ENCODE measurements at regions not wholly inside any gene's neighbourhood (a gene's known extent, or its start where the extent isn't known, plus 50 kb on each side); places are given as distances from the start of the nearest gene placed in this dataset.
"Not testable (repeated sequence)": the region's sequence is repeated elsewhere in the genome, so short reads cannot be mapped to it uniquely, and the experiment has no call there.

DNA sequence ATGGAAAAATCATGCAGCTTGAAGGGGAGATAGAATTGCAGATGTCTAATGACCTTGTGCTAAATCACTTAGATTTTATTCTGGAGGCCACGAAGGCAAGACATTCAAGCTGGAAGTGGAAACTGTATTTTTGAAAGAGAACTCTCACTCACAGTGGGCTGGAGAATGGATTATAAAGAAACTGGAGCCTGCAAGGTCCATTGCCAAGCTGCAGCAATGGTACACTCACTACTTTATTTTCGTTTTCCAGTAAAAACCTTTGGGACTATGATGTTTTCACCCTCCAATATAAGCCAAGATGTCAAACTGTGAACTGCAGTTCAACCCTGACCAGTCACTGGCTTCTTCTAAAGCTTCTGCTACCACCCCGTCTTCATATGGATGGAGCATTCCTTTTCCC is 62.0 kb downstream of the SKIDA1 start:
- FAIRE-seq (no peak), DNase-seq (ENCODE audit: insufficient read length) (no peak)
- TF ChIP-seq POLR2A (IDR thresholded peaks at IDR 0.05; ENCODE audit: low read depth, low read length): no peak
- TF ChIP-seq POLR2AphosphoS5 (IDR thresholded peaks at IDR 0.05; ENCODE audit: low read depth, low read length): no peak
- no peak for TF ChIP-seq TAF1 (IDR thresholded peaks at IDR 0.05; ENCODE audit: borderline replicate concordance, low read depth, low read length)

DNA sequence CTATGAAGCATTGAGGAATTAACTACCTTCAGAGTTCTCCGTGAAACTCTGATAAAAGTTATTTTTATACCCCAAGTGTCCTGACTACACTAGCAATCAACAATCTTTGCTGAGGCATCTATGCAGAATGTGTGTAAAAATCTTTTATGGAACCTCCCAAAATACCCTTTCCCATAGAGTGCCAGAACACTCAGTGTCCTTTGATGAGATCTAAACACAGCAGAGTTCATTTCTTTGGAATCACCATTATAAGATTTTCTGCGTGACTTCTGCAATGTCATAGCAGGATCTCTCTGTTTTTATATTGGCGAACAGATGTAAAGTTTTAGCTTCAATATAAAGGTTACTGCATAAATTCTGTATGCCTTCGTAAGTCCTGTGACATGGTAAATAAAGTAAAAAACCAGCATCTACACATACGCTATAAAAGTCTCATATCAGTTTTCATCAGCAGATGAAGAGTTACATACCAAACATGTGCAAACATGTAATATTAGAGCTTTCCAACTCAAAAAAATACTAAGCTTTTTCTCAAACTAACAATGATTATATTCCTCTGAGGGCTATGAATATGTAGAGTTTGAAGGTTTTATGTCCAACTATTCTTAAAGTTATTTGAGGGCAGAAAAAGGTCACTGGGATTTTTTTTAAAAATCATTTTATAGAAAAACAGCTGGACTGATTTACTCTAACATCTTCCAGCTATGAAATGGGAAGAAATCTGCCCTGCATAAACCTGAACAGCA is 67.2 kb downstream of the SKIDA1 start:
- no peak for TF ChIP-seq TAF1 (IDR thresholded peaks at IDR 0.05; ENCODE audit: borderline replicate concordance, low read depth, low read length)
- TF ChIP-seq POLR2A (IDR thresholded peaks at IDR 0.05; ENCODE audit: low read depth, low read length): no peak
- FAIRE-seq (no peak), DNase-seq (ENCODE audit: insufficient read length) (no peak)

- no peak for TF ChIP-seq POLR2AphosphoS5 (IDR thresholded peaks at IDR 0.05; ENCODE audit: low read depth, low read length)
- no peak for TF ChIP-seq POLR2A (IDR thresholded peaks at IDR 0.05; ENCODE audit: low read depth, low read length)
- no peak for TF ChIP-seq TAF1 (IDR thresholded peaks at IDR 0.05; ENCODE audit: borderline replicate concordance, low read depth, low read length)
- FAIRE-seq: no peak
- no peak for DNase-seq (ENCODE audit: insufficient read length)
These were observed 69.3 kb downstream of the SKIDA1 start for GRCh38 chr10:21456160-21456559.

DNA sequence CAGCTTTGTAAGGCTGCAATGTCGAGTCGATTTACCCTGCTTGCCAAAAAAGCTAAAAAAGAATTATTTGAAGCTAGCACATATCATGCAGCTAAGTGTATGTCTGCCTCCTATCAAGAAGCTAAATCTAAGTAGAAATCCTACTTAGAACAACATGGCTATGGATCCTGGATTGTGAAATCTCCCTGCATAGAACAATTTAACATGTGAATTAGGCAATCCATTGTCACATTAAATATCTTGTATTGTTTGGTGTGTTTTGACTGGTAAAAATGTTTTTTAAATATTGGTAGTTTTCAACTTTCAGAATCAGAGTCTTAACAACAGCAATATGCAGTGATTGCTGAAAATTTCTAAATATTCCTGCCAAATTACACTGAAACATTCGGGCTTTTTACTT is 73.3 kb downstream of the SKIDA1 start:
- no peak for FAIRE-seq
- DNase-seq (ENCODE audit: insufficient read length): no peak
- TF ChIP-seq POLR2A (IDR thresholded peaks at IDR 0.05; ENCODE audit: low read depth, low read length) (no peak), POLR2AphosphoS5 (IDR thresholded peaks at IDR 0.05; ENCODE audit: low read depth, low read length) (no peak), TAF1 (IDR thresholded peaks at IDR 0.05; ENCODE audit: borderline replicate concordance, low read depth, low read length) (no peak)

DNA sequence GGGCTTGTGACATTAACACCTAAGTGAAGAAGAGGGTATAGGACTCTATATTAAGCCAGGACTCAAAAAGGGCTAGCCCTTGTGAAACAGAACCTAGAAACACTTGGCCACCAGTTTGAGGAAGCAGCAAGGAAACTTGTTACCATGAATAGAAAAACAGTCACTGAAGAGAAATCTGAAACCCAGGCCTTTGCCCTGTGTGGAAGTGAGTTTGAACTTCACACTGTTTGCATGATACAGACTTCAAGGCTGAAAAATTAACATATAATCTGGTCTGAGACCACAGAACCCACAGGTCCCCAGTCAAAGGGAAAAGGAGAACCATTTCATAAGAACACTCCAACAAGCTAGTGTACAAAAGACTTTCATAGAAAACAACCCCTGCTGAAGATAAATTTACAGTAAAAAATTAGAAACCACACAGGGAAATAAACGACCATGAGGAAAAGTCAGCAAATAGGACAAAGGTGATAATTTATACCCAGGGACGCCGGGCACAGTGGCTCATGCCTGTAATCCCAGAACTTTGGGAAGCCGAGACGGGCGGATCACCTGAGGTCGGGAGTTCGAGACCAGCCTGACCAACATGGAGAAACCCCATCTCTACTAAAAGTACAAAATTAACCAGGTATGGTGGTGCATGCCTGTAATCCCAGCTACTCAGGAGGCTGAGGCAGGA is 76.1 kb downstream of the SKIDA1 start:
- TF ChIP-seq POLR2AphosphoS5 (IDR thresholded peaks at IDR 0.05; ENCODE audit: low read depth, low read length) (no peak), POLR2A (IDR thresholded peaks at IDR 0.05; ENCODE audit: low read depth, low read length) (no peak), TAF1 (IDR thresholded peaks at IDR 0.05; ENCODE audit: borderline replicate concordance, low read depth, low read length) (no peak)
- no peak for FAIRE-seq
- no peak for DNase-seq (ENCODE audit: insufficient read length)

GRCh38 chr10:21445163-21445562 is 80.3 kb downstream of the SKIDA1 start:
- no peak for FAIRE-seq
- TF ChIP-seq POLR2A (IDR thresholded peaks at IDR 0.05; ENCODE audit: low read depth, low read length): no peak
- TF ChIP-seq TAF1 (IDR thresholded peaks at IDR 0.05; ENCODE audit: borderline replicate concordance, low read depth, low read length): no peak
- TF ChIP-seq POLR2AphosphoS5 (IDR thresholded peaks at IDR 0.05; ENCODE audit: low read depth, low read length): no peak
- DNase-seq (ENCODE audit: insufficient read length): no peak

DNA sequence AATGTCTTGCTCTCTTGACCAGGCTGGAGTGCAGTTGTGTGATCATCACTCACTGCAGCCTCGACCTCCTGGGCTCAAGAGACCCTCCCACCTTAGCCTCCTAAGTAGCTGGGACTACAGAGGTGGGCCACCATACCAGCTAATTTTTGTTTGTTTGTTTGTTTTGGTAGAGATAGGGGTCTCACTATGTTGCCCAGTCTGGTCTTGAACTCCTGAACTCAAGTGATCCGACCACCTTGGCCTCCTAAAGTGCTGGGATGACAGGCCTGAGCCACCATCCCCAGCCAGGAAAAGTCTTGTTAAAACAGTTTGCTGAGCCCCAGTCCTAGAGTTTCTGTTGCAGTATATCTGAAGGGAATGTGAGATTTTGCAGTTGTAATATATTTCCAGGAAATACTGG is 83.9 kb downstream of the SKIDA1 start:
- DNase-seq (ENCODE audit: insufficient read length) (no peak), FAIRE-seq (no peak)
- TF ChIP-seq TAF1 (IDR thresholded peaks at IDR 0.05; ENCODE audit: borderline replicate concordance, low read depth, low read length): no peak
- TF ChIP-seq POLR2AphosphoS5 (IDR thresholded peaks at IDR 0.05; ENCODE audit: low read depth, low read length): no peak
- no peak for TF ChIP-seq POLR2A (IDR thresholded peaks at IDR 0.05; ENCODE audit: low read depth, low read length)

- FAIRE-seq; DNase-seq (ENCODE audit: insufficient read length): not testable (repeated sequence)
These were observed 86.6 kb downstream of the SKIDA1 start for GRCh38 chr10:21438914-21439313.

DNA sequence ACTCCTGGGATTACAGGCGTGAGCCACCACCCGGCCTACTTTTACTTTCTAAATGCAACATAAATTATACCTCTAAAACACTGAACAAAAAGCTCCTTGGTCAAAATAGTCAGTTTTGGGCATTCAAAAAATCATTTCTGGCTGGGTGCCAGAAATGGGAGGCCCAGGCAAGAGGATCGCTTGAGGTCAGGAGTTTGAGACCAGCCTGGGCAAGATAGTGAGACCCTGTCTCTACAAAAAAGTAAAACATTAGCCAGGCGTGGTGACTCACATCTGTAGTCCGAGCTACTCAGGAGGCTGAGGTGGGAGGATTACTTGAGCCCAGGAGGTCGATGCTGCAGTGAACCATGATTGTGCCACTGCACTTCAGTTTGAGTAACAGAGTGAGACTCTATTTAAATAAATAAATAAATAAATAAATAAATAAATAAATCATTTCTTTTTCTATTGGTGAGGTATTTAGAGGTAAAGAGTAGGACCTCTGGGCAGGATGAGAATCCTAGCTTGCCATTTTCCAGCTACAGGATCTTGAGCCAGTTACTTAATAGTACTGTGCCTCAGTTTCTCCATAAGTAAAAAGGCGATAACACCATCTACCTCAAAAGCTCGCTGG is 87.6 kb downstream of the SKIDA1 start:
- FAIRE-seq (no peak), DNase-seq (ENCODE audit: insufficient read length) (no peak)
- TF ChIP-seq POLR2AphosphoS5 (IDR thresholded peaks at IDR 0.05; ENCODE audit: low read depth, low read length) (no peak), TAF1 (IDR thresholded peaks at IDR 0.05; ENCODE audit: borderline replicate concordance, low read depth, low read length) (no peak), POLR2A (IDR thresholded peaks at IDR 0.05; ENCODE audit: low read depth, low read length) (no peak)

GRCh38 chr10:21432266-21432665 is 93.2 kb downstream of the SKIDA1 start:
- no peak for DNase-seq (ENCODE audit: insufficient read length)
- TF ChIP-seq POLR2AphosphoS5 (IDR thresholded peaks at IDR 0.05; ENCODE audit: low read depth, low read length): no peak
- TF ChIP-seq POLR2A (IDR thresholded peaks at IDR 0.05; ENCODE audit: low read depth, low read length): no peak
- no peak for TF ChIP-seq TAF1 (IDR thresholded peaks at IDR 0.05; ENCODE audit: borderline replicate concordance, low read depth, low read length)
- FAIRE-seq: no peak

- no peak for TF ChIP-seq TAF1 (IDR thresholded peaks at IDR 0.05; ENCODE audit: borderline replicate concordance, low read depth, low read length)
- TF ChIP-seq POLR2AphosphoS5 (IDR thresholded peaks at IDR 0.05; ENCODE audit: low read depth, low read length): no peak
- no peak for TF ChIP-seq POLR2A (IDR thresholded peaks at IDR 0.05; ENCODE audit: low read depth, low read length)
- FAIRE-seq: no peak
- no peak for DNase-seq (ENCODE audit: insufficient read length)
These were observed 93.7 kb downstream of the SKIDA1 start for GRCh38 chr10:21431799-21432198.
